ENCODE measurements at regions not wholly inside any gene's neighbourhood (a gene's known extent, or its start where the extent isn't known, plus 50 kb on each side); places are given as distances from the start of the nearest gene placed in this dataset.

DNA sequence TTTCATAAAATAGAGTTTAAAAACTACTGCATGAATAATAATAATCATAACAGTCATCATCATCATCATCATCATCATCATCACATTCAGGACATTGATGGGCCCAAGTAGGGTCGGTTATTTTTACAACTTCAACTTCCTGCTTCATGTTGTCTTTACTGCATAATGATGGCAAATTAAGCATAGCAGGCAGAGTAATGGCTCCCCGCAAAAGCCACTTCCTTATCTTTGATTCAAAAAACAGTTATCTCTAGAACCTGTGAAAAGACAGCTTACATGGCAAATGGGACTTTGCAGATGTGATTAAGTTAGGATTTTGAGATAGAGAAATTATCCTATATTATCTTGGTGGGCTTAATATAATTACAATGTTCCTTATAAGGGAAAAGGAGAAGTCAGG is 792.9 kb downstream of the LIG4 start:
- no peaks in the 10 kb centered on the region for H3K79me2 ChIP-seq (ENCODE audit: insufficient read depth, low read length)
- Mint-ChIP-seq H3K9me3 (ENCODE audit: unreplicated experiment) (no peaks in the 10 kb centered on the region), H3K4me3 (ENCODE audit: unreplicated experiment) (no peak overlapping the region), H3K36me3 (ENCODE audit: low read depth, unreplicated experiment) (no peaks in the 10 kb centered on the region), H3K27ac (ENCODE audit: unreplicated experiment) (no peak overlapping the region), H3K27me3 (ENCODE audit: low read depth, unreplicated experiment) (no peaks in the 10 kb centered on the region), H3K4me1 (ENCODE audit: low read depth, unreplicated experiment) (peaks cover 18% of the 10 kb centered on the region)
- H4K20me1 ChIP-seq (ENCODE audit: insufficient read depth, low read length), result no peaks in the 10 kb centered on the region
- no peak for TF ChIP-seq EZH2 (IDR thresholded peaks at IDR 0.05; ENCODE audit: insufficient read depth, low read length)
- TF ChIP-seq, protein P1, sequence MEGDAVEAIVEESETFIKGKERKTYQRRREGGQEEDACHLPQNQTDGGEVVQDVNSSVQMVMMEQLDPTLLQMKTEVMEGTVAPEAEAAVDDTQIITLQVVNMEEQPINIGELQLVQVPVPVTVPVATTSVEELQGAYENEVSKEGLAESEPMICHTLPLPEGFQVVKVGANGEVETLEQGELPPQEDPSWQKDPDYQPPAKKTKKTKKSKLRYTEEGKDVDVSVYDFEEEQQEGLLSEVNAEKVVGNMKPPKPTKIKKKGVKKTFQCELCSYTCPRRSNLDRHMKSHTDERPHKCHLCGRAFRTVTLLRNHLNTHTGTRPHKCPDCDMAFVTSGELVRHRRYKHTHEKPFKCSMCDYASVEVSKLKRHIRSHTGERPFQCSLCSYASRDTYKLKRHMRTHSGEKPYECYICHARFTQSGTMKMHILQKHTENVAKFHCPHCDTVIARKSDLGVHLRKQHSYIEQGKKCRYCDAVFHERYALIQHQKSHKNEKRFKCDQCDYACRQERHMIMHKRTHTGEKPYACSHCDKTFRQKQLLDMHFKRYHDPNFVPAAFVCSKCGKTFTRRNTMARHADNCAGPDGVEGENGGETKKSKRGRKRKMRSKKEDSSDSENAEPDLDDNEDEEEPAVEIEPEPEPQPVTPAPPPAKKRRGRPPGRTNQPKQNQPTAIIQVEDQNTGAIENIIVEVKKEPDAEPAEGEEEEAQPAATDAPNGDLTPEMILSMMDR (IDR thresholded peaks at IDR 0.05; ENCODE audit: insufficient read depth, low read depth, low read length), result no peak
- no peak overlapping the region for H2AFZ ChIP-seq (ENCODE audit: low read depth, low read length)
- no peak overlapping the region for H3K9ac ChIP-seq (ENCODE audit: low read length)
- no peak for DNase-seq (ENCODE audit: low read depth)
- H3K4me2 ChIP-seq (ENCODE audit: low read length), result peak overlapping the region; percentile 49
- no peak for FAIRE-seq
- no peak overlapping the region for H3K27ac ChIP-seq (ENCODE audit: low read depth, low read length)
- no peak overlapping the region for H3K4me3 ChIP-seq (ENCODE audit: insufficient read depth, low read depth, low read length)
- H3K4me1 ChIP-seq (ENCODE audit: insufficient read depth, low read length), result peaks cover 7% of the 10 kb centered on the region
- H3K9me3 ChIP-seq (ENCODE audit: insufficient read depth, low read depth, low read length), result no peaks in the 10 kb centered on the region
- H3K36me3 ChIP-seq (ENCODE audit: insufficient read depth, low read length), result no peaks in the 10 kb centered on the region
- no peaks in the 10 kb centered on the region for H3K27me3 ChIP-seq (ENCODE audit: insufficient read depth, low read length)

DNA sequence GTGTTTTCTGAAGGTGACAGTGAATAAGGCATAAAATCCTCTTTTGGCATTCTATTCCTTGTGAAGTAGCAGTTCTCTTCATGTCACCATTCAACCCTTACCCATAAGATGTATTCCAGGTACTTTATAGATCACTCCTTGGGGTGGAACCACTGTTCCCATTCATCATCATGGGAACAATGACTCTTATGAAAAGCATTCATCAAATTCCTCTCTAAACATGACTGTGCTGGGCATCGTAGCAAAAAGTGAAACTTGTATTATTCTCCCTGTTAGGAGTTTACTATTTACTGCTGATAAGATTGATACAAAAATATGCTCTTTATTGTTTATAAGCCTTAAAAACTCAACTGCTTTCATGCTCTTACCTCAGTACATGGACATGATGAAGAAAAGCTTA is 793.4 kb downstream of the LIG4 start:
- Histone ChIP-seq H3K4me2 (ENCODE audit: low read length) (peak overlapping the region; percentile 49), H3K9me3 (ENCODE audit: insufficient read depth, low read depth, low read length) (no peaks in the 10 kb centered on the region), H3K36me3 (ENCODE audit: insufficient read depth, low read length) (no peaks in the 10 kb centered on the region), H4K20me1 (ENCODE audit: insufficient read depth, low read length) (no peaks in the 10 kb centered on the region), H3K9ac (ENCODE audit: low read length) (no peak overlapping the region), H3K79me2 (ENCODE audit: insufficient read depth, low read length) (no peaks in the 10 kb centered on the region), H2AFZ (ENCODE audit: low read depth, low read length) (no peak overlapping the region), H3K27ac (ENCODE audit: low read depth, low read length) (no peak overlapping the region), H3K4me3 (ENCODE audit: insufficient read depth, low read depth, low read length) (no peak overlapping the region), H3K4me1 (ENCODE audit: insufficient read depth, low read length) (peaks cover 7% of the 10 kb centered on the region), H3K27me3 (ENCODE audit: insufficient read depth, low read length) (no peaks in the 10 kb centered on the region)
- peak; percentile 25 for DNase-seq (ENCODE audit: low read depth)
- Mint-ChIP-seq H3K27ac (ENCODE audit: unreplicated experiment) (no peak overlapping the region), H3K27me3 (ENCODE audit: low read depth, unreplicated experiment) (no peaks in the 10 kb centered on the region), H3K4me1 (ENCODE audit: low read depth, unreplicated experiment) (peaks cover 18% of the 10 kb centered on the region), H3K9me3 (ENCODE audit: unreplicated experiment) (no peaks in the 10 kb centered on the region), H3K36me3 (ENCODE audit: low read depth, unreplicated experiment) (no peaks in the 10 kb centered on the region), H3K4me3 (ENCODE audit: unreplicated experiment) (no peak overlapping the region)
- TF ChIP-seq EZH2 (IDR thresholded peaks at IDR 0.05; ENCODE audit: insufficient read depth, low read length), result no peak
- TF ChIP-seq, protein P1 (IDR thresholded peaks at IDR 0.05; ENCODE audit: insufficient read depth, low read depth, low read length), result no peak
- no peak for FAIRE-seq

DNA sequence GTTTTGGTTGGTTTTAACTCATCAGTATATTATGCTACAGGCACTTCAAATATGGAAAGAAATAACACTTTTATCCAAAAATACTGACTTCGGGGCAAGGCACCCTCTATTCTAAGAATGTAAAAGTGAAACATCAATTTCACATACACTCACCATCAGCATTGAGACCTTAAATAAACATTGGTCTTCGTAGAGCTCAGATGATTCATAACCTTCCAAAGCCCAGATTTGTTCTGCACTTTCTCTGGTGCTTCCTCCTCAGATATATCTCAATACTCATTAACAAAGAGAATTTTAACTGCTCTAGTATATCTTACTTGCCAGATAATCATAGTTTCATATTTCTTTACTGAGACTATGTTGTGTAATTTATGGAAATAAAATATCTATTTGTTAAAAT is 794.3 kb downstream of the LIG4 start:
- no peak overlapping the region for H3K4me3 Mint-ChIP-seq (ENCODE audit: unreplicated experiment)
- peaks cover 1% of the 10 kb centered on the region for H3K27me3 Mint-ChIP-seq (ENCODE audit: low read depth, unreplicated experiment)
- no peak overlapping the region for H3K4me3 ChIP-seq (ENCODE audit: insufficient read depth, low read depth, low read length)
- H2AFZ ChIP-seq (ENCODE audit: low read depth, low read length), result no peak overlapping the region
- H3K36me3 ChIP-seq (ENCODE audit: insufficient read depth, low read length), result no peaks in the 10 kb centered on the region
- FAIRE-seq (no peak), DNase-seq (ENCODE audit: low read depth) (peak; percentile 67)
- no peaks in the 10 kb centered on the region for H3K9me3 ChIP-seq (ENCODE audit: insufficient read depth, low read depth, low read length)
- no peak overlapping the region for H3K27ac ChIP-seq (ENCODE audit: low read depth, low read length)
- TF ChIP-seq, protein P1 (IDR thresholded peaks at IDR 0.05; ENCODE audit: insufficient read depth, low read depth, low read length), result no peak
- no peak for TF ChIP-seq EZH2 (IDR thresholded peaks at IDR 0.05; ENCODE audit: insufficient read depth, low read length)
- no peaks in the 10 kb centered on the region for H3K27me3 ChIP-seq (ENCODE audit: insufficient read depth, low read length)
- no peaks in the 10 kb centered on the region for H4K20me1 ChIP-seq (ENCODE audit: insufficient read depth, low read length)
- peaks cover 7% of the 10 kb centered on the region for H3K4me1 ChIP-seq (ENCODE audit: insufficient read depth, low read length)
- no peak overlapping the region for H3K27ac Mint-ChIP-seq (ENCODE audit: unreplicated experiment)
- H3K4me2 ChIP-seq (ENCODE audit: low read length), result peak overlapping the region; percentile 54
- H3K36me3 Mint-ChIP-seq (ENCODE audit: low read depth, unreplicated experiment), result no peaks in the 10 kb centered on the region
- no peaks in the 10 kb centered on the region for H3K79me2 ChIP-seq (ENCODE audit: insufficient read depth, low read length)
- H3K4me1 Mint-ChIP-seq (ENCODE audit: low read depth, unreplicated experiment), result peaks cover 18% of the 10 kb centered on the region
- no peak overlapping the region for H3K9ac ChIP-seq (ENCODE audit: low read length)
- H3K9me3 Mint-ChIP-seq (ENCODE audit: unreplicated experiment), result no peaks in the 10 kb centered on the region

Data from astrocyte (in vitro differentiated cells and primary cell).